ENCODE measurements at regions not wholly inside any gene's neighbourhood (a gene's known extent, or its start where the extent isn't known, plus 50 kb on each side); places are given as distances from the start of the nearest gene placed in this dataset.

DNA sequence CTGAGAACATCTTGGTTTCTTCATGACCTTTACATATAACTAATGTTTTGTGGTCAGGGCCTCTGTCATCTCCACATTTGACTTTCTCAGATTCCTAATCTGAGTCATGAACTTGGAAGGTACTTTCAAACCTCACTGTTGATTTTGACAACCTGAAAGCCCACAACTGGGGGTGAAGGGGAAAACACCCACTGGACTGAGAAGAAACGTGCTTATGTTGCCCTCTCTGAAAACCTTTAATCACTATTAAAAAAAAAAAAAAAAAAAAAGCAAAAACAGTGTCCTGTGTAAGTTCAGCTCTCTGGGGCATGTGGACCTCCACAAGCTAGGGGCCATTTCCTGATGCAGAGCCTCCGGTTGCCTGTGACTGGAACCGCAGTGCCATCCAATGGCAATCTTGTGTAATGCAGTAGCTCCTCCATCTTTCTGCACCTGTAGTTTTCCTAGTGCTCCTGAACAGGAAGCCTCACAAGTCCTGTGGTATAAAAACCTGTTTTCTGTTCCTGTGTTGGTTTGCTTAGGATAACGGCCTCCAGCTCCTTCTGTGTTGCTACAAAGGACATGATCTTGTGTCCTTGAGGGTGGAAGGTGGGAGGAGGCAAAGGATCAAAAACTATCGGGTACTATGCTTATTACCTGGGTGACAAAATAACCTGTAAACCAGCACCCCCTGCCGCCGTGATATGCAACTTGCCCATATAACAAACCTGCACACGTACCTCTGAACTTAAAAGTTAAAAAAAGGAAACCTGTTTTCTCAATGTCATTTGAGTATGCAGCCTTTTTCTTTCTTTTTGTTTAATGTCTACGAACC, 124.5 kb downstream of the ZNF648 start:
- no CpG with 5 or more reads among the region's 9 CpGs for WGBS (ENCODE audit: extremely low coverage, insufficient read length, low lambda C conversion rate)
- peak overlapping the region; percentile 92 for H2AFZ ChIP-seq (ENCODE audit: low read length)

More for the DNA sequence above, 124.5 kb downstream of the ZNF648 start:
- Histone ChIP-seq H3K18ac (ENCODE audit: insufficient read length, low read depth, low read length) (no peak overlapping the region), H3K14ac (ENCODE audit: insufficient read depth, low read length) (no peak overlapping the region), H3K4me1 (ENCODE audit: insufficient read depth, low read length) (no peaks in the 10 kb centered on the region), H3K23ac (ENCODE audit: insufficient read length, low read depth, low read length) (no peak overlapping the region), H3K27me3 (ENCODE audit: insufficient read depth, low read length) (no peaks in the 10 kb centered on the region), H2AK5ac (ENCODE audit: insufficient read length, low read length) (no peak overlapping the region), H3K27ac (ENCODE audit: insufficient read length, low read depth, low read length) (no peak overlapping the region), H3K79me2 (ENCODE audit: insufficient read depth, low read length) (no peaks in the 10 kb centered on the region), H3T11ph (ENCODE audit: low read length) (no peak overlapping the region), H3K9me3 (ENCODE audit: control insufficient read depth, low read depth, low read length) (no peaks in the 10 kb centered on the region), H4K8ac (replicated peaks; ENCODE audit: insufficient read length, low read depth, low read length) (peak overlapping the region; percentile 61), H3K56ac (ENCODE audit: insufficient read length, low read depth, low read length) (no peak overlapping the region), H4K20me1 (ENCODE audit: control insufficient read depth, insufficient read depth, insufficient read length) (no peaks in the 10 kb centered on the region), H2BK120ac (ENCODE audit: low read depth, low read length, poor library complexity, severe bottlenecking) (no peak overlapping the region), H3K23me2 (ENCODE audit: insufficient read length, low read depth, low read length, poor library complexity, severe bottlenecking) (no peaks in the 10 kb centered on the region), H3K4me2 (ENCODE audit: insufficient read depth, insufficient read length, low read length) (no peak overlapping the region), H3K9ac (ENCODE audit: extremely low read depth, insufficient read length, low read length) (no peak overlapping the region), H3K4ac (ENCODE audit: low read depth, low read length) (no peak overlapping the region), H3K79me1 (ENCODE audit: insufficient read depth, low read depth, low read length, poor library complexity, severe bottlenecking) (no peaks in the 10 kb centered on the region), H2BK5ac (ENCODE audit: insufficient read length, low read length) (no peak overlapping the region), H2BK15ac (ENCODE audit: low read depth, low read length) (no peak overlapping the region), H2BK12ac (ENCODE audit: insufficient read length, low read depth, low read length) (no peak overlapping the region), H4K91ac (ENCODE audit: insufficient read length, low read depth, low read length) (no peak overlapping the region), H4K5ac (ENCODE audit: insufficient read length, low read depth, low read length) (no peak overlapping the region), H2BK20ac (ENCODE audit: low read depth, low read length, poor library complexity, severe bottlenecking) (no peak overlapping the region)
- peak overlapping the region in 1 of 2 experiments; percentile 36; a peak in 1 of 5 replicates for H3K4me3 Mint-ChIP-seq
- no peak overlapping the region; a peak in 2 of 7 replicates for H3K27ac Mint-ChIP-seq
- H3K9me3 Mint-ChIP-seq, result no peaks in the 10 kb centered on the region; a peak in 1 of 5 replicates
- H3K27me3 Mint-ChIP-seq (ENCODE audit: low read depth), result no peaks in the 10 kb centered on the region; the same call in 1 of the 2 replicates
- DNase-seq, result peak; percentile 90
- no peaks in the 10 kb centered on the region for H3K4me1 Mint-ChIP-seq
- TF ChIP-seq, protein P1, sequence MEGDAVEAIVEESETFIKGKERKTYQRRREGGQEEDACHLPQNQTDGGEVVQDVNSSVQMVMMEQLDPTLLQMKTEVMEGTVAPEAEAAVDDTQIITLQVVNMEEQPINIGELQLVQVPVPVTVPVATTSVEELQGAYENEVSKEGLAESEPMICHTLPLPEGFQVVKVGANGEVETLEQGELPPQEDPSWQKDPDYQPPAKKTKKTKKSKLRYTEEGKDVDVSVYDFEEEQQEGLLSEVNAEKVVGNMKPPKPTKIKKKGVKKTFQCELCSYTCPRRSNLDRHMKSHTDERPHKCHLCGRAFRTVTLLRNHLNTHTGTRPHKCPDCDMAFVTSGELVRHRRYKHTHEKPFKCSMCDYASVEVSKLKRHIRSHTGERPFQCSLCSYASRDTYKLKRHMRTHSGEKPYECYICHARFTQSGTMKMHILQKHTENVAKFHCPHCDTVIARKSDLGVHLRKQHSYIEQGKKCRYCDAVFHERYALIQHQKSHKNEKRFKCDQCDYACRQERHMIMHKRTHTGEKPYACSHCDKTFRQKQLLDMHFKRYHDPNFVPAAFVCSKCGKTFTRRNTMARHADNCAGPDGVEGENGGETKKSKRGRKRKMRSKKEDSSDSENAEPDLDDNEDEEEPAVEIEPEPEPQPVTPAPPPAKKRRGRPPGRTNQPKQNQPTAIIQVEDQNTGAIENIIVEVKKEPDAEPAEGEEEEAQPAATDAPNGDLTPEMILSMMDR (conservative IDR thresholded peaks at IDR 0.05), result peak; percentile 84
- H3K36me3 Mint-ChIP-seq (ENCODE audit: insufficient read depth in 1 of 3, low read depth in 3 of 3), result no peaks in the 10 kb centered on the region
